ENCODE measurements at regions not wholly inside any gene's neighbourhood (a gene's known extent, or its start where the extent isn't known, plus 50 kb on each side); places are given as distances from the start of the nearest gene placed in this dataset.

GRCh38 chr6:15087186-15087589, 158.7 kb upstream of the JARID2 start:
- no peaks in the 10 kb centered on the region for H3K36me3 ChIP-seq (ENCODE audit: control insufficient read depth, insufficient read depth, low read length)
- H3K27me3 ChIP-seq (ENCODE audit: control insufficient read depth, insufficient read depth, low read length): no peaks in the 10 kb centered on the region
- H3K9me3 ChIP-seq (ENCODE audit: control insufficient read depth, insufficient read depth, low read length): no peaks in the 10 kb centered on the region
- H3K4me3 ChIP-seq (ENCODE audit: low read depth, low read length): no peak overlapping the region
- H3K27ac ChIP-seq (ENCODE audit: low read depth, low read length): no peak overlapping the region
- H3K4me1 ChIP-seq (ENCODE audit: control insufficient read depth, insufficient read depth, low read length): peaks cover 3% of the 10 kb centered on the region
- 88% methylated on average over 5 of the region's 5 CpGs for WGBS (ENCODE audit: insufficient coverage)
- no peak for DNase-seq (ENCODE audit: low read depth in 4 of 6, low spot score in 6 of 6)

- H3K4me1 ChIP-seq (ENCODE audit: control insufficient read depth, insufficient read depth, low read length): peaks cover 3% of the 10 kb centered on the region
- H3K9me3 ChIP-seq (ENCODE audit: control insufficient read depth, insufficient read depth, low read length): no peaks in the 10 kb centered on the region
- H3K27ac ChIP-seq (ENCODE audit: low read depth, low read length): no peak overlapping the region
- no peak overlapping the region for H3K4me3 ChIP-seq (ENCODE audit: low read depth, low read length)
- DNase-seq (ENCODE audit: low read depth in 4 of 6, low spot score in 6 of 6): peak in 1 of 6 donors; percentile 57
- no peaks in the 10 kb centered on the region for H3K36me3 ChIP-seq (ENCODE audit: control insufficient read depth, insufficient read depth, low read length)
- no peaks in the 10 kb centered on the region for H3K27me3 ChIP-seq (ENCODE audit: control insufficient read depth, insufficient read depth, low read length)
- 40% methylated on average over 2 of the region's 7 CpGs for WGBS (ENCODE audit: insufficient coverage)
Measured at GRCh38 chr6:15088904-15089568, 156.8 kb upstream of the JARID2 start.

- no peaks in the 10 kb centered on the region for H3K27me3 ChIP-seq (ENCODE audit: control insufficient read depth, insufficient read depth, low read length)
- DNase-seq (ENCODE audit: low read depth in 4 of 6, low spot score in 6 of 6): no peak
- no peak overlapping the region for H3K4me3 ChIP-seq (ENCODE audit: low read depth, low read length)
- H3K9me3 ChIP-seq (ENCODE audit: control insufficient read depth, insufficient read depth, low read length): no peaks in the 10 kb centered on the region
- no peak overlapping the region for H3K27ac ChIP-seq (ENCODE audit: low read depth, low read length)
- no peaks in the 10 kb centered on the region for H3K36me3 ChIP-seq (ENCODE audit: control insufficient read depth, insufficient read depth, low read length)
- peaks cover 3% of the 10 kb centered on the region for H3K4me1 ChIP-seq (ENCODE audit: control insufficient read depth, insufficient read depth, low read length)
- WGBS (ENCODE audit: insufficient coverage): 64% methylated on average over 8 of the region's 10 CpGs
Measured at GRCh38 chr6:15089569-15090144, 156.2 kb upstream of the JARID2 start.

GRCh38 chr6:15090145-15090579, 155.7 kb upstream of the JARID2 start:
- no peak overlapping the region for H3K4me3 ChIP-seq (ENCODE audit: low read depth, low read length)
- no peaks in the 10 kb centered on the region for H3K27me3 ChIP-seq (ENCODE audit: control insufficient read depth, insufficient read depth, low read length)
- peak in 1 of 6 donors; percentile 43 for DNase-seq (ENCODE audit: low read depth in 4 of 6, low spot score in 6 of 6)
- H3K9me3 ChIP-seq (ENCODE audit: control insufficient read depth, insufficient read depth, low read length): no peaks in the 10 kb centered on the region
- WGBS (ENCODE audit: insufficient coverage): 33% methylated on average over 1 of the region's 7 CpGs
- peaks cover 3% of the 10 kb centered on the region for H3K4me1 ChIP-seq (ENCODE audit: control insufficient read depth, insufficient read depth, low read length)
- no peak overlapping the region for H3K27ac ChIP-seq (ENCODE audit: low read depth, low read length)
- no peaks in the 10 kb centered on the region for H3K36me3 ChIP-seq (ENCODE audit: control insufficient read depth, insufficient read depth, low read length)

GRCh38 chr6:15090745-15091384, 155.0 kb upstream of the JARID2 start:
- no peaks in the 10 kb centered on the region for H3K27me3 ChIP-seq (ENCODE audit: control insufficient read depth, insufficient read depth, low read length)
- H3K9me3 ChIP-seq (ENCODE audit: control insufficient read depth, insufficient read depth, low read length): no peaks in the 10 kb centered on the region
- no peaks in the 10 kb centered on the region for H3K36me3 ChIP-seq (ENCODE audit: control insufficient read depth, insufficient read depth, low read length)
- H3K4me1 ChIP-seq (ENCODE audit: control insufficient read depth, insufficient read depth, low read length): peaks cover 3% of the 10 kb centered on the region
- DNase-seq (ENCODE audit: low read depth in 4 of 6, low spot score in 6 of 6): no peak
- H3K27ac ChIP-seq (ENCODE audit: low read depth, low read length): no peak overlapping the region
- no peak overlapping the region for H3K4me3 ChIP-seq (ENCODE audit: low read depth, low read length)
- WGBS (ENCODE audit: insufficient coverage): 80% methylated on average over 1 of the region's 9 CpGs

DNA sequence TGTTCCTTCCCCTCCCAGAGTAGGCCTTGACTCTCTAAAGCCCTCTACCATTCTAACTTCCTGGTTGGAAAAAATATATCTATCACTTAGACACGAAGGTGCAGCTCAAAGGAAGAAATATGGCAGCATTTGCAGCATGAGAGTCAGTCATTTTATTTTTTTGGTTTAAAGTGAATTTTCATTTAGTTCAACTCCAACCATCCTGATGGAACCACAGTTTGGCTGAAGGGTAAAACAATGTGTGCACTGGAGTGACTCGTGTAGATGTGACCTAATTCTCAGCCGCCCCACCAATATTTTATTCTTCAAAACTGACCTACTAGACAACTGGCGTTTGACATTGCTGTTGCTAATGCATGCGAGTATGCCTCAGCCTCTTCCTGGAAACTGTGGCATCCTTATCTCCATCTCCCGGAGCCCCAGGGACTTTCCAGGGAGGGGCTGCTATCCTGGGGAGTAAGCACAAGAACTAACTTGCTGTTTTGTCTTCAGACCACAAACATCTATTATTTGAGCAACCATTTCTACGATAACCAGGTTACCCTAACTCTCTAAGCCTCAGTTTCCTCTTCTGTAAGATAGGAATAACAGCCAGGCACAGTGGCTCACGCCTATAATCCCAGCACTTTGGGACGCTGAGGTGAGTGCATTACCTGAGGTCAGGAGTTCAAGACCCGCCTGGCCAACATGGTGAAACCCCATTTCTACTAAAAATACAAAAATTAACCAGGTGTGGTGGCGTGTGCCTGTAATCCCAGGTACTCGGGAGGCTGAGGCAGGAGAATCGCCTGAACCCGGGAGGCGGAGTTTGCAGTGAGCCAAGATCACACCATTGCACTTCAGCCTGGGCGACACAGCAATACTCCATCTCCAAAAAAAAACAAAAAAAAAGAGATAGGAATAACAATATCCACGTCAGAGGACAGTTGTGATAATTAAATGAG, 148.7 kb upstream of the JARID2 start:
- Histone ChIP-seq H3K4me1 (ENCODE audit: control insufficient read depth, insufficient read depth, low read length) (no peaks in the 10 kb centered on the region), H3K4me3 (ENCODE audit: low read depth, low read length) (no peak overlapping the region), H3K36me3 (ENCODE audit: control insufficient read depth, insufficient read depth, low read length) (no peaks in the 10 kb centered on the region), H3K27ac (ENCODE audit: low read depth, low read length) (no peak overlapping the region), H3K9me3 (ENCODE audit: control insufficient read depth, insufficient read depth, low read length) (no peaks in the 10 kb centered on the region), H3K27me3 (ENCODE audit: control insufficient read depth, insufficient read depth, low read length) (no peaks in the 10 kb centered on the region)
- DNase-seq (ENCODE audit: low read depth in 4 of 6, low spot score in 6 of 6): no peak
- WGBS (ENCODE audit: insufficient coverage): 84% methylated on average over 9 of the region's 17 CpGs

GRCh38 chr6:15101130-15101529, 144.7 kb upstream of the JARID2 start:
- H3K4me1 ChIP-seq (ENCODE audit: control insufficient read depth, insufficient read depth, low read length): no peaks in the 10 kb centered on the region
- no peaks in the 10 kb centered on the region for H3K9me3 ChIP-seq (ENCODE audit: control insufficient read depth, insufficient read depth, low read length)
- WGBS (ENCODE audit: insufficient coverage): no CpG with 5 or more reads among the region's 7 CpGs
- DNase-seq (ENCODE audit: low read depth in 4 of 6, low spot score in 6 of 6): no peak
- H3K36me3 ChIP-seq (ENCODE audit: control insufficient read depth, insufficient read depth, low read length): no peaks in the 10 kb centered on the region
- no peaks in the 10 kb centered on the region for H3K27me3 ChIP-seq (ENCODE audit: control insufficient read depth, insufficient read depth, low read length)
- no peak overlapping the region for H3K27ac ChIP-seq (ENCODE audit: low read depth, low read length)
- no peak overlapping the region for H3K4me3 ChIP-seq (ENCODE audit: low read depth, low read length)

DNA sequence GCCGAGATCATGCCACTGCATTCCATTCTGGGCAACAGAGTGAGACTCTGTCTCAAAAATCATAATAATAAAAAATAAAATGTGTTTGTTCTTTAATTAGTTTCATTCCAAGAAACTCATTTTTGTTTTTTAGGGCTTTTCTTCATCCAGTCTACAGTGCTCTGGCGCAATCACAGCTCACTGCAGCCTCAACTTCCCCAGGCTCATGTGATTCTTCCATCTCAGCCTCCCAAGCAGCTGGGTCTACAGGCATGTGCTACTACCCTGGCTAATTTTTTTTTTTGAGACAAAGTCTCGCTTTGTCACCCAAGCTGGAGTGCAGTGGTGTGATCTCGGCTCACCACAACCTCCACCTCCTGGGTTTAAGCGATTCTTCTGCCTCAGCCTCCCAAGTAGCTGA, 143.6 kb upstream of the JARID2 start:
- Histone ChIP-seq H3K36me3 (ENCODE audit: control insufficient read depth, insufficient read depth, low read length) (no peaks in the 10 kb centered on the region), H3K9me3 (ENCODE audit: control insufficient read depth, insufficient read depth, low read length) (no peaks in the 10 kb centered on the region), H3K27ac (ENCODE audit: low read depth, low read length) (no peak overlapping the region), H3K4me1 (ENCODE audit: control insufficient read depth, insufficient read depth, low read length) (no peaks in the 10 kb centered on the region), H3K27me3 (ENCODE audit: control insufficient read depth, insufficient read depth, low read length) (no peaks in the 10 kb centered on the region), H3K4me3 (ENCODE audit: low read depth, low read length) (no peak overlapping the region)
- no peak for DNase-seq (ENCODE audit: low read depth in 4 of 6, low spot score in 6 of 6)
- 100% methylated on average over 3 of the region's 5 CpGs for WGBS (ENCODE audit: insufficient coverage)

DNA sequence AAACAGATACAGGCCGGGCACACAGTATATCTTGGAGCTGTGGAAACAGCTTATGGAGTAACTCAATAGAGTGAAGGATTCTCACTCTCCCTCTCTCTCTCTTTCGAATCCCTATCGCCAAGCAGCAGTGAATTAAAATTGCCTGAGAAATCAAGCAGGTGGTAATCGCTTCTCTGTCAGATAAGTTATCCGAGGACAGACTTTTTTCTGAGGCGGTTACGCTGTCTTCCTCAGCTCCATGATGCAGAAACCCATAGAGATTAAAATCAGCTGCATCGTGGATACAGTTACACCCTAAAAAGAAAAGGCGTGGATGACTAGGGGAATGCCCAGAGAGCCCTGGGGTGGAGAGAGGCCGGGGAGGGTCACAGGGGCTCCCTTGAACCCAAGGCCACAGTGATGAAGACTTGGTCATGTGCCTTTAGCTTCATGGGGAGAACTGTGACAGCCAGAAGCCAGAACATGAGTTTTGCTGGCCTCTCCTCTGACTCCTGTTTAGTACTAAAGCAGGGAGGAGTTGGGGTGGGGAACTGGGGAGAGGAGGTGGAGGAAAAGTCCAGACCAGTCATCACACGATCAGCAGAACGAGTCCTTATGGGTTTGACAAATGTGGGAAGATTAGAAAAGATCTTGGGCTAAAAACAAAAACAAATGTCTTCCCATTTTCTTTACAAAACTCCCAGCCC, 138.8 kb upstream of the JARID2 start:
- Histone ChIP-seq H3K4me3 (ENCODE audit: low read depth, low read length) (no peak overlapping the region), H3K27ac (ENCODE audit: low read depth, low read length) (no peak overlapping the region), H3K9me3 (ENCODE audit: control insufficient read depth, insufficient read depth, low read length) (no peaks in the 10 kb centered on the region), H3K36me3 (ENCODE audit: control insufficient read depth, insufficient read depth, low read length) (no peaks in the 10 kb centered on the region), H3K27me3 (ENCODE audit: control insufficient read depth, insufficient read depth, low read length) (no peaks in the 10 kb centered on the region), H3K4me1 (ENCODE audit: control insufficient read depth, insufficient read depth, low read length) (no peaks in the 10 kb centered on the region)
- DNase-seq (ENCODE audit: low read depth in 4 of 6, low spot score in 6 of 6): peak in 1 of 6 donors; percentile 57
- WGBS (ENCODE audit: insufficient coverage): 81% methylated on average over 8 of the region's 12 CpGs
